Neural crest cell (in vitro differentiated cells): ENCODE measurements at regions not wholly inside any gene's neighbourhood (a gene's known extent, or its start where the extent isn't known, plus 50 kb on each side); places are given as distances from the start of the nearest gene placed in this dataset.
A peak's percentile ranks its signal among the peaks of the same experiment; 100 is the strongest.
"Not testable (repeated sequence)": the region's sequence is repeated elsewhere in the genome, so short reads cannot be mapped to it uniquely, and the experiment has no call there.

Source experiments
- DNase-seq: peaks from one replicate; pipeline ENCODE4 v3.0.0; 2021; ENCODE audit warnings: low read depth, mixed read lengths, low spot score
- H3K27ac Mint-ChIP-seq: one replicate; pipeline ENCODE4 v1.8.0; 2021; ENCODE audit warnings: mild to moderate bottlenecking, mixed read lengths; ENCODE audit not compliant: unreplicated experiment
- H3K27me3 Mint-ChIP-seq: 2 replicates; pipeline ENCODE4 v1.8.0; 2021; ENCODE audit warnings: low read depth, mild to moderate bottlenecking, mixed read lengths
- H3K36me3 Mint-ChIP-seq: 2 replicates; pipeline ENCODE4 v1.8.0; 2021; ENCODE audit warnings: low read depth, mild to moderate bottlenecking, mixed read lengths
- H3K4me1 Mint-ChIP-seq: 2 replicates; pipeline ENCODE4 v1.8.0; 2021; ENCODE audit warnings: mixed read lengths
- H3K4me3 Mint-ChIP-seq: one replicate; pipeline ENCODE4 v1.8.0; 2021; ENCODE audit warnings: mild to moderate bottlenecking, mixed read lengths
- H3K9me3 Mint-ChIP-seq: 2 replicates; pipeline ENCODE4 v1.8.0; 2021; ENCODE audit warnings: mixed read lengths
- TF ChIP-seq, protein P1 (sequence below): fragments of 200-600 bp; sonication (generic); conservative IDR thresholded peaks from 2 replicates; pipeline ENCODE4 v1.5.0; 2021; ENCODE audit warnings: antibody characterized with exemption, mild to moderate bottlenecking

DNA sequence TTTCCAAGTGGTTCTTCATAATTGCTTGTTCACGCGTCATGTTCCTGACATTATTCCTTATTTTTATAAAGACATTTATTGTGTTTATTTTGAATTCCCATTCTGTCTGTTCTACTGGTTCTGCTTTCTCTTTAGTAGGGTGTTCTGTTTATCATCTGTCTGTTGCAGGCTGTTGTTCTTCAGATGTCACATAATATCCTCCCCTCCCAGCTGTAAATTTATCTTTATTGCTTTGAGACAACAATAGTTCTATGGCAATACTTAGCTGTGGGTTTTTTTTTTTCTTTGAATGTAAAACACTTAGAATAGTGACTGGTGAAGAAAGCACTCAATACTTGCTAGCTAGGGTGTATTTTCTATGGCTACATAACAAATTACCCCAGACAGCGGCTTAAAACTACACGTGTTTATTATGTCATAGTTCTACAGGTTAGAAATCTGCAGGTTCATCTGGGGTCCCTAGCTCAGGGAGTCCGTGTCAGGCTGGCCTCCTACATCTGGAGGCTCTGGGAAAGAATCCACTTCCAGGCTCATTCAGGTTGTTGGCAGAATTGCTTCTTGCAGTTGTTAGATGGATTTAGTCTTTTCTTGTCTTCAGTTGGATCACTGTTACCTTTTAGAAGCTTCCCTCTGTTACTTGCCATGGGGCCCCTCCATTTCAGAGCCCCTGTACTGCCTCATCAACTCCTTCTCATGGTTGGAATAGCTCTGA, 63.4 kb upstream of the ENPEP start:
- Mint-ChIP-seq H3K4me3 (peak overlapping the region; percentile 73), H3K27me3 (no peaks in the 10 kb centered on the region), H3K9me3 (peaks cover 10% of the 10 kb centered on the region), H3K36me3 (peaks cover 25% of the 10 kb centered on the region), H3K27ac (no peak overlapping the region), H3K4me1 (peaks cover 23% of the 10 kb centered on the region)
- TF ChIP-seq, protein P1, sequence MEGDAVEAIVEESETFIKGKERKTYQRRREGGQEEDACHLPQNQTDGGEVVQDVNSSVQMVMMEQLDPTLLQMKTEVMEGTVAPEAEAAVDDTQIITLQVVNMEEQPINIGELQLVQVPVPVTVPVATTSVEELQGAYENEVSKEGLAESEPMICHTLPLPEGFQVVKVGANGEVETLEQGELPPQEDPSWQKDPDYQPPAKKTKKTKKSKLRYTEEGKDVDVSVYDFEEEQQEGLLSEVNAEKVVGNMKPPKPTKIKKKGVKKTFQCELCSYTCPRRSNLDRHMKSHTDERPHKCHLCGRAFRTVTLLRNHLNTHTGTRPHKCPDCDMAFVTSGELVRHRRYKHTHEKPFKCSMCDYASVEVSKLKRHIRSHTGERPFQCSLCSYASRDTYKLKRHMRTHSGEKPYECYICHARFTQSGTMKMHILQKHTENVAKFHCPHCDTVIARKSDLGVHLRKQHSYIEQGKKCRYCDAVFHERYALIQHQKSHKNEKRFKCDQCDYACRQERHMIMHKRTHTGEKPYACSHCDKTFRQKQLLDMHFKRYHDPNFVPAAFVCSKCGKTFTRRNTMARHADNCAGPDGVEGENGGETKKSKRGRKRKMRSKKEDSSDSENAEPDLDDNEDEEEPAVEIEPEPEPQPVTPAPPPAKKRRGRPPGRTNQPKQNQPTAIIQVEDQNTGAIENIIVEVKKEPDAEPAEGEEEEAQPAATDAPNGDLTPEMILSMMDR = no peak
- no peak for DNase-seq

GRCh38 chr4:110411574-110412011, 64.4 kb upstream of the ENPEP start:
- peak; percentile 14 for DNase-seq
- Mint-ChIP-seq H3K4me1 (peaks cover 23% of the 10 kb centered on the region), H3K4me3 (peak overlapping the region; percentile 93), H3K27ac (peak overlapping the region; percentile 99), H3K9me3 (peaks cover 3% of the 10 kb centered on the region), H3K27me3 (no peaks in the 10 kb centered on the region), H3K36me3 (peaks cover 16% of the 10 kb centered on the region)
- TF ChIP-seq, protein P1 = no peak

- peak; percentile 28 for DNase-seq
Measured at GRCh38 chr4:110410853-110411573, 64.9 kb upstream of the ENPEP start.

DNA sequence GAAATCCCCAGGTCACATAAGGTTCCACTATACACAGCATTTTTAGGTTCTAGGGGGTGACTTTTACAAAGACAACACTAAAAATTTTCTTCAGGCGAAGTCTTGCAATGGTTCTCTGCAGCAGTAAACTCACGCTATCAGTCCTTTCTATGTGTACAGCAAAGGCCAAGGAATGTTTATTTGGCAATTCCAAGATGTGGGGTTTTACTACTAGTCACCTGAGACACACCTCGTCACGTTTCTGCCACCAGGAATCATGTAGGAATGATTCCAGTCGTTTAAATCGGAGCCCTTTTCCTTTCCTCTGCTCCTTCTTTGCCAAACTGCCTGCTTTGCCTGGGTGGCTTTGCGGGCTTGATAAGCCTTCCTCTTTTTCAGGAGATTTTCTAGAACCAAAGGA, 75.9 kb upstream of the ENPEP start:
- H3K36me3 Mint-ChIP-seq = no peaks in the 10 kb centered on the region
- TF ChIP-seq, protein P1 = no peak
- H3K27me3 Mint-ChIP-seq = no peaks in the 10 kb centered on the region
- no peak overlapping the region for H3K27ac Mint-ChIP-seq
- H3K9me3 Mint-ChIP-seq = peaks cover 10% of the 10 kb centered on the region
- no peaks in the 10 kb centered on the region for H3K4me1 Mint-ChIP-seq
- DNase-seq = no peak
- H3K4me3 Mint-ChIP-seq = no peak overlapping the region

More at GRCh38 chr4:110410853-110411573, 64.9 kb upstream of the ENPEP start:
- H3K9me3 Mint-ChIP-seq, H3K27me3 Mint-ChIP-seq: not testable (repeated sequence)
- Mint-ChIP-seq H3K36me3 (peaks cover 15% of the 10 kb centered on the region), H3K27ac (peak overlapping the region; percentile 99), H3K4me1 (peaks cover 23% of the 10 kb centered on the region), H3K4me3 (peak overlapping the region; percentile 93)

GRCh38 chr4:110399046-110399445, 76.9 kb upstream of the ENPEP start:
- not testable (repeated sequence) for H3K27ac Mint-ChIP-seq, H3K27me3 Mint-ChIP-seq, H3K36me3 Mint-ChIP-seq, H3K4me1 Mint-ChIP-seq, DNase-seq, H3K4me3 Mint-ChIP-seq, H3K9me3 Mint-ChIP-seq

- DNase-seq = no peak
- Mint-ChIP-seq H3K27ac (no peak overlapping the region), H3K36me3 (no peaks in the 10 kb centered on the region), H3K4me1 (no peaks in the 10 kb centered on the region), H3K27me3 (no peaks in the 10 kb centered on the region), H3K9me3 (peaks cover 4% of the 10 kb centered on the region), H3K4me3 (no peak overlapping the region)
- TF ChIP-seq, protein P1 = no peak
Measured at GRCh38 chr4:110396963-110397362, 79.0 kb upstream of the ENPEP start.
